ENCODE measurements at regions not wholly inside any gene's neighbourhood (a gene's known extent, or its start where the extent isn't known, plus 50 kb on each side); places are given as distances from the start of the nearest gene placed in this dataset.

GRCh38 chr16:66205287-66206231 lies 160.9 kb upstream of the CDH5 start:
- Histone ChIP-seq H3K4me3 (no peak overlapping the region), H3K27ac (no peak overlapping the region), H3K9me2 (replicated peaks; ENCODE audit: insufficient read depth) (no peaks in the 10 kb centered on the region), H3K79me2 (no peaks in the 10 kb centered on the region), H4K20me1 (ENCODE audit: insufficient read depth, poor library complexity, severe bottlenecking) (no peaks in the 10 kb centered on the region), H3K36me3 (replicated peaks; ENCODE audit: insufficient read depth, low read depth) (no peaks in the 10 kb centered on the region), H3K4me1 (ENCODE audit: insufficient read depth) (no peaks in the 10 kb centered on the region), H2AFZ (no peak overlapping the region), H3K4me2 (no peak overlapping the region), H3K9me3 (ENCODE audit: low read depth) (no peaks in the 10 kb centered on the region), H3K27me3 (no peaks in the 10 kb centered on the region)
- no peak for DNase-seq (ENCODE audit: low spot score)
- no peak for TF ChIP-seq EZH2phosphoT487 (IDR thresholded peaks at IDR 0.05; ENCODE audit: low read depth, severe bottlenecking, unreplicated experiment)
- TF ChIP-seq EZH2 (IDR thresholded peaks at IDR 0.05; ENCODE audit: borderline replicate concordance) = no peak
- TF ChIP-seq, protein P1, sequence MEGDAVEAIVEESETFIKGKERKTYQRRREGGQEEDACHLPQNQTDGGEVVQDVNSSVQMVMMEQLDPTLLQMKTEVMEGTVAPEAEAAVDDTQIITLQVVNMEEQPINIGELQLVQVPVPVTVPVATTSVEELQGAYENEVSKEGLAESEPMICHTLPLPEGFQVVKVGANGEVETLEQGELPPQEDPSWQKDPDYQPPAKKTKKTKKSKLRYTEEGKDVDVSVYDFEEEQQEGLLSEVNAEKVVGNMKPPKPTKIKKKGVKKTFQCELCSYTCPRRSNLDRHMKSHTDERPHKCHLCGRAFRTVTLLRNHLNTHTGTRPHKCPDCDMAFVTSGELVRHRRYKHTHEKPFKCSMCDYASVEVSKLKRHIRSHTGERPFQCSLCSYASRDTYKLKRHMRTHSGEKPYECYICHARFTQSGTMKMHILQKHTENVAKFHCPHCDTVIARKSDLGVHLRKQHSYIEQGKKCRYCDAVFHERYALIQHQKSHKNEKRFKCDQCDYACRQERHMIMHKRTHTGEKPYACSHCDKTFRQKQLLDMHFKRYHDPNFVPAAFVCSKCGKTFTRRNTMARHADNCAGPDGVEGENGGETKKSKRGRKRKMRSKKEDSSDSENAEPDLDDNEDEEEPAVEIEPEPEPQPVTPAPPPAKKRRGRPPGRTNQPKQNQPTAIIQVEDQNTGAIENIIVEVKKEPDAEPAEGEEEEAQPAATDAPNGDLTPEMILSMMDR (IDR thresholded peaks at IDR 0.05; ENCODE audit: poor library complexity) = no peak
- 48% methylated on average over 8 of the region's 8 CpGs for WGBS (ENCODE audit: low lambda C conversion rate, missing lambda C conversion rate)

DNA sequence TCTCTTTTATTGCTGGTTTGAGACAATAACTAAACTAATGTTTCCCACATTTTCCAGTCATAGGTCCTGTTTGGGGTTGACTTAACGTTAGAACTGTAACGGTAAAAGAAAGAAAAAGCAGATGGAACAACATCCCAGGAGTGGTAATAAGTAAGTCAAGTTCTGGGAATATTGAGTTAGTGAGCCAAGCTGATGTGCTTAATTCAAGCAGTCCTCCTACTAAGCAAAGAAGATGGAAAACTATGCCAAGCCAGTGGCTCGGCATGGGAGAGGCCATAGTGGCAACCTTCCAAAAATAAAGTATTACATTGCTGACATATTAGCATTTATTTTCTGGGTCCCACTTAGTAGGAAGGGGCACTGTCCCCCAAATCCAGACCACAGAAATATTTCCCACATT lies 161.7 kb upstream of the CDH5 start:
- H3K4me3 ChIP-seq = no peak overlapping the region
- H3K36me3 ChIP-seq (replicated peaks; ENCODE audit: insufficient read depth, low read depth) = no peaks in the 10 kb centered on the region
- H3K4me2 ChIP-seq = no peak overlapping the region
- no peak overlapping the region for H3K27ac ChIP-seq
- no peaks in the 10 kb centered on the region for H3K27me3 ChIP-seq
- no peaks in the 10 kb centered on the region for H4K20me1 ChIP-seq (ENCODE audit: insufficient read depth, poor library complexity, severe bottlenecking)
- H3K79me2 ChIP-seq = no peaks in the 10 kb centered on the region
- no peak overlapping the region for H2AFZ ChIP-seq
- H3K9me3 ChIP-seq (ENCODE audit: low read depth) = no peaks in the 10 kb centered on the region
- H3K4me1 ChIP-seq (ENCODE audit: insufficient read depth) = no peaks in the 10 kb centered on the region
- no peaks in the 10 kb centered on the region for H3K9me2 ChIP-seq (replicated peaks; ENCODE audit: insufficient read depth)
- DNase-seq (ENCODE audit: low spot score) = no peak
- TF ChIP-seq EZH2 (IDR thresholded peaks at IDR 0.05; ENCODE audit: borderline replicate concordance) = no peak
- no peak for TF ChIP-seq EZH2phosphoT487 (IDR thresholded peaks at IDR 0.05; ENCODE audit: low read depth, severe bottlenecking, unreplicated experiment)
- TF ChIP-seq, protein P1 (IDR thresholded peaks at IDR 0.05; ENCODE audit: poor library complexity) = no peak
- WGBS (ENCODE audit: low lambda C conversion rate, missing lambda C conversion rate) = 85% methylated on average over 3 of the region's 3 CpGs

- no peaks in the 10 kb centered on the region for H3K9me3 ChIP-seq (ENCODE audit: low read depth)
- no peaks in the 10 kb centered on the region for H4K20me1 ChIP-seq (ENCODE audit: insufficient read depth, poor library complexity, severe bottlenecking)
- WGBS (ENCODE audit: low lambda C conversion rate, missing lambda C conversion rate) = 93% methylated on average over 4 of the region's 4 CpGs
Observed at GRCh38 chr16:66203476-66203875, 163.0 kb upstream of the CDH5 start.

More at GRCh38 chr16:66203476-66203875, 163.0 kb upstream of the CDH5 start:
- DNase-seq (ENCODE audit: low spot score) = no peak
- Histone ChIP-seq H3K4me3 (no peak overlapping the region), H3K4me2 (no peak overlapping the region), H2AFZ (no peak overlapping the region), H3K27ac (no peak overlapping the region), H3K4me1 (ENCODE audit: insufficient read depth) (no peaks in the 10 kb centered on the region), H3K79me2 (no peaks in the 10 kb centered on the region), H3K36me3 (replicated peaks; ENCODE audit: insufficient read depth, low read depth) (no peaks in the 10 kb centered on the region), H3K27me3 (no peaks in the 10 kb centered on the region), H3K9me2 (replicated peaks; ENCODE audit: insufficient read depth) (no peaks in the 10 kb centered on the region)
- TF ChIP-seq EZH2 (IDR thresholded peaks at IDR 0.05; ENCODE audit: borderline replicate concordance) (no peak), EZH2phosphoT487 (IDR thresholded peaks at IDR 0.05; ENCODE audit: low read depth, severe bottlenecking, unreplicated experiment) (no peak)
- TF ChIP-seq, protein P1 (IDR thresholded peaks at IDR 0.05; ENCODE audit: poor library complexity) = no peak
